Retinal pigment epithelial cell (primary cell): ENCODE measurements at regions not wholly inside any gene's neighbourhood (a gene's known extent, or its start where the extent isn't known, plus 50 kb on each side); places are given as distances from the start of the nearest gene placed in this dataset.
"Not testable (repeated sequence)": the region's sequence is repeated elsewhere in the genome, so short reads cannot be mapped to it uniquely, and the experiment has no call there.

ENCODE experiments used
- DNase-seq: peaks from one replicate; pipeline ENCODE4 v3.0.0-alpha.2; 2010; ENCODE audit warnings: low read depth
- H3K4me3 ChIP-seq: 2 replicates; pipeline ENCODE4 v1.5.1; 2011; ENCODE audit warnings: mild to moderate bottlenecking, low read length, control low read depth, moderate library complexity
- TF ChIP-seq, protein P1 (sequence below): conservative IDR thresholded peaks from 2 replicates; pipeline ENCODE4 v1.5.1; 2011; ENCODE audit warnings: low read depth, low read length, control low read depth, inconsistent platforms

DNA sequence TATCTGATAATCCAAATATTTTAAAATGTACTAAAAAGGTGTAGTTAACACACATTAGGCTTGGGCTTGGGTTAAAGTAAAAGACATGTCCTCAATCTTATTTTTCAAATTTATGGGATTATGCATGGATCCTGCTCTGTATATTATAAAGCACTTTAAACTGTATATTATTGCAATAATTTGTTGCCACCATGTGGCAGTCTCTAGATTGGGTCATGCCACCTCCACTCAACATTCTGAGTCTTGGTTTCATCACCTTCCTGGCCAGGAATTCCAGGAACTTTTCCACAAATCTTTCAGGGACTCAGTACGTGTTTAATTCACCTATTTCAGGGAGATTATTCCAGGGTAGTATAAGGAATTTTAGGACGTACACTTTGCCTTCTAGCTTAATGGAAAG is 695.5 kb downstream of the FAM181B start:
- DNase-seq, result no peak
- TF ChIP-seq, protein P1, sequence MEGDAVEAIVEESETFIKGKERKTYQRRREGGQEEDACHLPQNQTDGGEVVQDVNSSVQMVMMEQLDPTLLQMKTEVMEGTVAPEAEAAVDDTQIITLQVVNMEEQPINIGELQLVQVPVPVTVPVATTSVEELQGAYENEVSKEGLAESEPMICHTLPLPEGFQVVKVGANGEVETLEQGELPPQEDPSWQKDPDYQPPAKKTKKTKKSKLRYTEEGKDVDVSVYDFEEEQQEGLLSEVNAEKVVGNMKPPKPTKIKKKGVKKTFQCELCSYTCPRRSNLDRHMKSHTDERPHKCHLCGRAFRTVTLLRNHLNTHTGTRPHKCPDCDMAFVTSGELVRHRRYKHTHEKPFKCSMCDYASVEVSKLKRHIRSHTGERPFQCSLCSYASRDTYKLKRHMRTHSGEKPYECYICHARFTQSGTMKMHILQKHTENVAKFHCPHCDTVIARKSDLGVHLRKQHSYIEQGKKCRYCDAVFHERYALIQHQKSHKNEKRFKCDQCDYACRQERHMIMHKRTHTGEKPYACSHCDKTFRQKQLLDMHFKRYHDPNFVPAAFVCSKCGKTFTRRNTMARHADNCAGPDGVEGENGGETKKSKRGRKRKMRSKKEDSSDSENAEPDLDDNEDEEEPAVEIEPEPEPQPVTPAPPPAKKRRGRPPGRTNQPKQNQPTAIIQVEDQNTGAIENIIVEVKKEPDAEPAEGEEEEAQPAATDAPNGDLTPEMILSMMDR, result no peak
- H3K4me3 ChIP-seq, result no peak overlapping the region

DNA sequence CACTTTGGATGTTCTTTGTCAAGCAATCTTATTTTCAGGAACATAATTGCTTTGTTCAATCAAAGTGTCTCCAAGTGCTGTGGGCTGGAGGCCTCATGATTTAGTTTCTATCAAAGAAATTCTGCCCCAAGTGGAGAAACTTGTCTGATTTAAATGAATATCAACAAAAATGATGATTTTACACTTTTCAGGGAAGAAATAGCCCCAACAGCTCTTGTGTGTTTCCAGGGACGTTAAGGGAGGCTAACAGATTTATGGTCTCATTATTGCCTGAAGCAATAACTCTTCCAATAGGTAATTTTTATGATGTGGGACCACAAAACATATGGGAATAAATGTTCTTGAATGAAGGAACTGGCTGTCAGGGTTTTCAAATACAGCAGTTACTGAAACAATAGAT is 699.1 kb downstream of the FAM181B start:
- TF ChIP-seq, protein P1, result no peak
- no peak overlapping the region for H3K4me3 ChIP-seq
- no peak for DNase-seq

DNA sequence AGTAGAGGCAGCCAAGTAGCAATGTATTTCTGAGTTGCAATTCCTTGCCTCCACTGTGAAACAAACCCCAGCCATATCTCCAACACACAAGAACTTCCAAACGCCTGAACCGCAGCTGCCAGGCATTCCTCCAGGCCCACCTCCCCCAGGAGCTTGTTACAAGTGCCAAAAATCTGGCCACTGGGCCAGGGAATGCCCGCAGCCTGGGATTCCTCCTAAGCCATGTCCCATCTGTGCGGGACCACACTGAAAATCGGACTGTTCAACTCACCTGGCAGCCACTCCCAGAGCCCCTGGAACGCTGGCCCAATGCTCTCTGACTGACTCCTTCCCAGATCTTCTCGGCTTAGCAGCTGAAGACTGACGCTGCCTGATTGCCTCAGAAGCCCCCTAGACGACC is 706.3 kb downstream of the FAM181B start:
- not testable (repeated sequence) for DNase-seq, H3K4me3 ChIP-seq

DNA sequence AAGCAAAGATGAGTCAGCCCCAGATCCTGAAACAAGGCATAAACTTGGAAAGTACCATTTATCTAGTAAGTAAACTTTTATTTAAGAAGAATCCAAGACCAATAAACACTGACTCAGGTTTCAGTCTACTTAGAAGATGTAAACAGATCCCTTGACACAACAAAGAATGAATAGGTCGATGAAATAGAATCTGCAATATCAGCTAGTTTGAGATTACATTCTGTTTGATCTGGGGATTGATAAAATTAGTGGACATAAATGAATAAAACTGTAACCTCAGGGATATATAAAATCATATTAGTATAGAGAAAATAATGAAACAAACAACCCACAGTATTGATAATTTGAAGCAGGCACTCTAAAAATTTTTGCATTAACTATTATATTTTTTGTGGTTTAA is 708.9 kb downstream of the FAM181B start:
- no peak for DNase-seq
- no peak overlapping the region for H3K4me3 ChIP-seq
- TF ChIP-seq, protein P1, result no peak

DNA sequence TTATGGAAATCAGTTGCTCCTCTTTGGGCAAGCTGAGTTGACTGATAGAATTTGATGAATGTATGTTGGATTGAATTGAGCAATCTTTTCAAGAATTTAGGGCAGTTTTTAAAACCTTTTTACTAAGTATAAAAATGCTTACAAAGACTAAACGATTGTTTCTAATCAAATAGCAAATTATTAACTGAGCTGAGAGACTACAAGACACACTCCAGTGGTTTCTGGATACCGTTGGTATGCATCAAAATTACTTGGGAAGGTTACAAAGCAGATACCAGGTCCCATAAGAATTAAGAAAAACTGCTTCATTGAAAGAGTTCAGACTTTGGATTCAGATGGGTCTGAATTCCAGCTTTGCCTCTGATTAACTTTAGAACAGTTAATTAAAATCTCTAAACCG is 721.4 kb downstream of the FAM181B start:
- no peak overlapping the region for H3K4me3 ChIP-seq
- TF ChIP-seq, protein P1, result no peak
- DNase-seq, result no peak

DNA sequence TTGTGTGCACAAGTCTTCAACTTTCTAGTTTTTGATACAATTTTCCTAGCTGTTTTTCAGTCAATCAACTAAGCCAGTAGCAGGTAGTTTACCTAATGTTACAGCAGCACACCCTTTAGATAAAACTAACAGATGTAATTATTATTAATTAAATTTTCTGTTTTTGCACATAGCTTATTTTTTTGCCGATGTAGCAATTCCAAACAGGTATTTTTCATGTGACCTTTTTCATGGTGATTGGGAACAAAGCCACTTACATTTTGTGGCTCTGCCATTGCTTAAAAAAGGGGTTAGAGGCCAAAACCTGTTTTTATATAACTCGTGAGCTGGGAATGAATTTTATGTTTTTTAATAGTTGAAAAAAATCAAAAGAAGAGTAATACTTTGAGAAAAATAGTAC is 724.5 kb downstream of the FAM181B start:
- DNase-seq, result no peak
- TF ChIP-seq, protein P1, result no peak
- H3K4me3 ChIP-seq, result no peak overlapping the region

DNA sequence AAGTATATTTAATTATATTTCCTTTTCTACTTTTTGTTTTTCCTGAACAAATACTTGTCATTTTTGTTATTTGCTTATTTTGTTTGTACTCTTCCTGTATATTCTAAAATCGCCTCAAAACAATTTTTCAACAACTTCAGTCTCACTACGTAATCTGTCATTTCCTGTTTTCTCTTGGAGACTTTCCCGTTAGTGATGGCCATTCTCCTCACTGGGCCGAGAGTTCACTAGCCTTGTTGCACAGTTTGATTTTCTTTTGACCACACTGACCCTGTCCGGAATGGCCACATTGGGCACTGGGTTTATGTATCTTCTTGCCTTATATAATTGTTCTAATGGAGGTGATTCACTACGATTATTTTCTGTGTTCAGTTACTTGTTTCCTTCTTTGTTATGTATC is 726.1 kb downstream of the FAM181B start:
- TF ChIP-seq, protein P1, result no peak
- H3K4me3 ChIP-seq, result no peak overlapping the region
- no peak for DNase-seq
